RKO (cell line): ENCODE measurements at regions not wholly inside any gene's neighbourhood (a gene's known extent, or its start where the extent isn't known, plus 50 kb on each side); places are given as distances from the start of the nearest gene placed in this dataset.

Source experiments
- DNase-seq: peaks from one replicate; pipeline ENCODE4 v3.0.0-alpha.2; 2016; ENCODE audit warnings: low spot score

- DNase-seq = no peak
Measured at GRCh38 chr2:65499216-65499615, 66.8 kb upstream of the SPRED2 start.

GRCh38 chr2:65498396-65498795, 66.0 kb upstream of the SPRED2 start:
- DNase-seq = no peak

- no peak for DNase-seq
Measured at GRCh38 chr2:65495251-65495877, 63.0 kb upstream of the SPRED2 start.

GRCh38 chr2:65494078-65494477, 61.7 kb upstream of the SPRED2 start:
- DNase-seq = no peak

GRCh38 chr2:65491381-65491905, 59.0 kb upstream of the SPRED2 start:
- DNase-seq = no peak

GRCh38 chr2:65490222-65490621, 57.8 kb upstream of the SPRED2 start:
- DNase-seq = no peak

GRCh38 chr2:65489269-65489668, 56.9 kb upstream of the SPRED2 start:
- no peak for DNase-seq

- no peak for DNase-seq
Measured at GRCh38 chr2:65488527-65488926, 56.1 kb upstream of the SPRED2 start.

- no peak for DNase-seq
Measured at GRCh38 chr2:65487404-65487803, 55.0 kb upstream of the SPRED2 start.

GRCh38 chr2:65486802-65487201, 54.4 kb upstream of the SPRED2 start:
- no peak for DNase-seq

GRCh38 chr2:65486282-65486681, 53.9 kb upstream of the SPRED2 start:
- no peak for DNase-seq

- no peak for DNase-seq
Measured at GRCh38 chr2:65485839-65486238, 53.4 kb upstream of the SPRED2 start.

- peak; percentile 52 for DNase-seq
Measured at GRCh38 chr2:65483763-65484162, 51.4 kb upstream of the SPRED2 start.

- DNase-seq = no peak
Measured at GRCh38 chr2:65482971-65483370, 50.6 kb upstream of the SPRED2 start.
